ENCODE measurements at regions not wholly inside any gene's neighbourhood (a gene's known extent, or its start where the extent isn't known, plus 50 kb on each side); places are given as distances from the start of the nearest gene placed in this dataset.

DNA sequence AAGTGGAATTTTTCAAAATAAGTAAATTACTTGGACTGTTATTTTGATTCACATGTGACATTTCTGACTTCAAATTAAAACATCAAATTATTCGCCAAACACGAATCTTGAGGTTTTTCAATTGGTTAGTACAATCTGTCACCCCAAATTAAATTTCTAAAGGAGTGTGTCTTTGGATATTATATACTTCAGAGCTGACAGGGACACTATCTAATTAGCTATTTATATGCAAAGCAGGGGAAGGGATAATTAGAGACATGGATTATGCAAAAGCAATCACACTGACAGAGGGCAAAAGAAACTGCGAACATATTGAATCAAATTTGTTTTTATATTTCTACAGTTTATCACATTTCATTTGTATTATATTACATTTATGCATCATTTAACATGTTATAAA lies 433.0 kb downstream of the KIF2B start:
- Histone ChIP-seq H3K27me3 (ENCODE audit: control insufficient read depth in 1 of 2, insufficient read depth in 2 of 2, low read length in 2 of 2) (no peaks in the 10 kb centered on the region), H2AFZ (ENCODE audit: low read length) (no peak overlapping the region), H3K4me3 (replicated peaks in 1 of 3; ENCODE audit: insufficient read depth in 1 of 3, low read depth in 2 of 3, low read length in 3 of 3) (no peak overlapping the region), H3K9ac (ENCODE audit: insufficient read depth, low read depth, low read length) (no peak overlapping the region), H3K27ac (ENCODE audit: extremely low read length, insufficient read depth, low read length) (no peak overlapping the region), H4K20me1 (ENCODE audit: insufficient read depth, low read length) (no peaks in the 10 kb centered on the region), H3K4me1 (ENCODE audit: insufficient read depth, low read length) (no peaks in the 10 kb centered on the region), H3K4me2 (ENCODE audit: low read depth, low read length) (no peak overlapping the region), H3K79me2 (ENCODE audit: insufficient read depth, low read length) (no peaks in the 10 kb centered on the region), H3K9me3 (ENCODE audit: low read length) (peaks cover 81% of the 10 kb centered on the region), H3K36me3 (replicated peaks in 1 of 2; ENCODE audit: control insufficient read depth in 1 of 2, insufficient read depth in 2 of 2, low read length in 2 of 2) (no peaks in the 10 kb centered on the region)
- FAIRE-seq (no peak), DNase-seq (ENCODE audit: low spot score) (no peak), ATAC-seq (no peak)
- ChIA-PET POLR2A (no interaction called here), CTCF (ENCODE audit: low intra/inter-chr PET ratio, low total read pairs) (no interaction called here)
- intact Hi-C loops (cut with micrococcal nuclease; ENCODE audit: unreplicated experiment) = no loop called here
- in situ Hi-C loops (cut with HindIII; ENCODE audit: extremely low pct_ligation_motif_present, low pct_unique_long_range_greater_than_20kb) = no loop called here
- no TSS peak for BruUV-seq (replicated peaks)
- WGBS (ENCODE audit: low lambda C conversion rate) = 4% methylated on average over 3 of the region's 3 CpGs
- TF ChIP-seq, protein P1, sequence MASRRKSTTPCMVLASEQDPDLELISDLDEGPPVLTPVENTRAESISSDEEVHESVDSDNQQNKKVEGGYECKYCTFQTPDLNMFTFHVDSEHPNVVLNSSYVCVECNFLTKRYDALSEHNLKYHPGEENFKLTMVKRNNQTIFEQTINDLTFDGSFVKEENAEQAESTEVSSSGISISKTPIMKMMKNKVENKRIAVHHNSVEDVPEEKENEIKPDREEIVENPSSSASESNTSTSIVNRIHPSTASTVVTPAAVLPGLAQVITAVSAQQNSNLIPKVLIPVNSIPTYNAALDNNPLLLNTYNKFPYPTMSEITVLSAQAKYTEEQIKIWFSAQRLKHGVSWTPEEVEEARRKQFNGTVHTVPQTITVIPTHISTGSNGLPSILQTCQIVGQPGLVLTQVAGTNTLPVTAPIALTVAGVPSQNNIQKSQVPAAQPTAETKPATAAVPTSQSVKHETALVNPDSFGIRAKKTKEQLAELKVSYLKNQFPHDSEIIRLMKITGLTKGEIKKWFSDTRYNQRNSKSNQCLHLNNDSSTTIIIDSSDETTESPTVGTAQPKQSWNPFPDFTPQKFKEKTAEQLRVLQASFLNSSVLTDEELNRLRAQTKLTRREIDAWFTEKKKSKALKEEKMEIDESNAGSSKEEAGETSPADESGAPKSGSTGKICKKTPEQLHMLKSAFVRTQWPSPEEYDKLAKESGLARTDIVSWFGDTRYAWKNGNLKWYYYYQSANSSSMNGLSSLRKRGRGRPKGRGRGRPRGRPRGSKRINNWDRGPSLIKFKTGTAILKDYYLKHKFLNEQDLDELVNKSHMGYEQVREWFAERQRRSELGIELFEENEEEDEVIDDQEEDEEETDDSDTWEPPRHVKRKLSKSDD (CRISPR knock-in tag; IDR thresholded peaks at IDR 0.05; ENCODE audit: low read depth) = no peak
- TF ChIP-seq, protein P2, sequence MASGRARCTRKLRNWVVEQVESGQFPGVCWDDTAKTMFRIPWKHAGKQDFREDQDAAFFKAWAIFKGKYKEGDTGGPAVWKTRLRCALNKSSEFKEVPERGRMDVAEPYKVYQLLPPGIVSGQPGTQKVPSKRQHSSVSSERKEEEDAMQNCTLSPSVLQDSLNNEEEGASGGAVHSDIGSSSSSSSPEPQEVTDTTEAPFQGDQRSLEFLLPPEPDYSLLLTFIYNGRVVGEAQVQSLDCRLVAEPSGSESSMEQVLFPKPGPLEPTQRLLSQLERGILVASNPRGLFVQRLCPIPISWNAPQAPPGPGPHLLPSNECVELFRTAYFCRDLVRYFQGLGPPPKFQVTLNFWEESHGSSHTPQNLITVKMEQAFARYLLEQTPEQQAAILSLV (CRISPR knock-in tag; IDR thresholded peaks at IDR 0.05; ENCODE audit: borderline replicate concordance) = no peak
- TF ChIP-seq IRX3 (CRISPR knock-in tag; IDR thresholded peaks at IDR 0.05; ENCODE audit: borderline replicate concordance, low read depth) = no peak
- TF ChIP-seq ZSCAN31 (CRISPR knock-in tag; IDR thresholded peaks at IDR 0.05; ENCODE audit: low read depth) = no peak
- TF ChIP-seq CBX2 (IDR thresholded peaks at IDR 0.05; ENCODE audit: low read depth, low read length) = no peak
- TF ChIP-seq CBX2 (CRISPR knock-in tag; IDR thresholded peaks at IDR 0.05; ENCODE audit: low read depth) = no peak
- no peak for TF ChIP-seq PAWR (CRISPR knock-in tag; IDR thresholded peaks at IDR 0.05; ENCODE audit: borderline replicate concordance)
- TF ChIP-seq, protein P3, sequence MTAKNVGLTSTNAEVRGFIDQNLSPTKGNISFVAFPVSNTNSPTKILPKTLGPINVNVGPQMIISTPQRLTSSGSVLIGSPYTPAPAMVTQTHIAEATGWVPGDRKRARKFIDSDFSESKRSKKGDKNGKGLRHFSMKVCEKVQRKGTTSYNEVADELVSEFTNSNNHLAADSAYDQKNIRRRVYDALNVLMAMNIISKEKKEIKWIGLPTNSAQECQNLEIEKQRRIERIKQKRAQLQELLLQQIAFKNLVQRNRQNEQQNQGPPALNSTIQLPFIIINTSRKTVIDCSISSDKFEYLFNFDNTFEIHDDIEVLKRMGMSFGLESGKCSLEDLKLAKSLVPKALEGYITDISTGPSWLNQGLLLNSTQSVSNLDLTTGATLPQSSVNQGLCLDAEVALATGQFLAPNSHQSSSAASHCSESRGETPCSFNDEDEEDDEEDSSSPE (CRISPR knock-in tag; IDR thresholded peaks at IDR 0.05) = no peak
- TF ChIP-seq ZNF33A (CRISPR knock-in tag; IDR thresholded peaks at IDR 0.05; ENCODE audit: borderline replicate concordance) = no peak
- no peak for TF ChIP-seq ZNF274 (CRISPR knock-in tag; IDR thresholded peaks at IDR 0.05)
- TF ChIP-seq, protein P4, sequence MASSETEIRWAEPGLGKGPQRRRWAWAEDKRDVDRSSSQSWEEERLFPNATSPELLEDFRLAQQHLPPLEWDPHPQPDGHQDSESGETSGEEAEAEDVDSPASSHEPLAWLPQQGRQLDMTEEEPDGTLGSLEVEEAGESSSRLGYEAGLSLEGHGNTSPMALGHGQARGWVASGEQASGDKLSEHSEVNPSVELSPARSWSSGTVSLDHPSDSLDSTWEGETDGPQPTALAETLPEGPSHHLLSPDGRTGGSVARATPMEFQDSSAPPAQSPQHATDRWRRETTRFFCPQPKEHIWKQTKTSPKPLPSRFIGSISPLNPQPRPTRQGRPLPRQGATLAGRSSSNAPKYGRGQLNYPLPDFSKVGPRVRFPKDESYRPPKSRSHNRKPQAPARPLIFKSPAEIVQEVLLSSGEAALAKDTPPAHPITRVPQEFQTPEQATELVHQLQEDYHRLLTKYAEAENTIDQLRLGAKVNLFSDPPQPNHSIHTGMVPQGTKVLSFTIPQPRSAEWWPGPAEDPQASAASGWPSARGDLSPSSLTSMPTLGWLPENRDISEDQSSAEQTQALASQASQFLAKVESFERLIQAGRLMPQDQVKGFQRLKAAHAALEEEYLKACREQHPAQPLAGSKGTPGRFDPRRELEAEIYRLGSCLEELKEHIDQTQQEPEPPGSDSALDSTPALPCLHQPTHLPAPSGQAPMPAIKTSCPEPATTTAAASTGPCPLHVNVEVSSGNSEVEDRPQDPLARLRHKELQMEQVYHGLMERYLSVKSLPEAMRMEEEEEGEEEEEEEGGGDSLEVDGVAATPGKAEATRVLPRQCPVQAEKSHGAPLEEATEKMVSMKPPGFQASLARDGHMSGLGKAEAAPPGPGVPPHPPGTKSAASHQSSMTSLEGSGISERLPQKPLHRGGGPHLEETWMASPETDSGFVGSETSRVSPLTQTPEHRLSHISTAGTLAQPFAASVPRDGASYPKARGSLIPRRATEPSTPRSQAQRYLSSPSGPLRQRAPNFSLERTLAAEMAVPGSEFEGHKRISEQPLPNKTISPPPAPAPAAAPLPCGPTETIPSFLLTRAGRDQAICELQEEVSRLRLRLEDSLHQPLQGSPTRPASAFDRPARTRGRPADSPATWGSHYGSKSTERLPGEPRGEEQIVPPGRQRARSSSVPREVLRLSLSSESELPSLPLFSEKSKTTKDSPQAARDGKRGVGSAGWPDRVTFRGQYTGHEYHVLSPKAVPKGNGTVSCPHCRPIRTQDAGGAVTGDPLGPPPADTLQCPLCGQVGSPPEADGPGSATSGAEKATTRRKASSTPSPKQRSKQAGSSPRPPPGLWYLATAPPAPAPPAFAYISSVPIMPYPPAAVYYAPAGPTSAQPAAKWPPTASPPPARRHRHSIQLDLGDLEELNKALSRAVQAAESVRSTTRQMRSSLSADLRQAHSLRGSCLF (CRISPR knock-in tag; IDR thresholded peaks at IDR 0.05; ENCODE audit: borderline replicate concordance) = no peak
- TF ChIP-seq, protein P5, sequence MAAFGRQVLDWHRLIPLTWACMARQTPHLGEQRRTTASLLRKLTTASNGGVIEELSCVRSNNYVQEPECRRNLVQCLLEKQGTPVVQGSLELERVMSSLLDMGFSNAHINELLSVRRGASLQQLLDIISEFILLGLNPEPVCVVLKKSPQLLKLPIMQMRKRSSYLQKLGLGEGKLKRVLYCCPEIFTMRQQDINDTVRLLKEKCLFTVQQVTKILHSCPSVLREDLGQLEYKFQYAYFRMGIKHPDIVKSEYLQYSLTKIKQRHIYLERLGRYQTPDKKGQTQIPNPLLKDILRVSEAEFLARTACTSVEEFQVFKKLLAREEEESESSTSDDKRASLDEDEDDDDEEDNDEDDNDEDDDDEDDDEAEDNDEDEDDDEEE (CRISPR knock-in tag; IDR thresholded peaks at IDR 0.05) = no peak
- TF ChIP-seq ZNF557 (CRISPR knock-in tag; IDR thresholded peaks at IDR 0.05) = no peak
- TF ChIP-seq ZNF124 (CRISPR knock-in tag; IDR thresholded peaks at IDR 0.05) = no peak
